AG09309 (cell line): ENCODE measurements at regions not wholly inside any gene's neighbourhood (a gene's known extent, or its start where the extent isn't known, plus 50 kb on each side); places are given as distances from the start of the nearest gene placed in this dataset.

ENCODE experiments used
- DNase-seq: peaks from one replicate; pipeline ENCODE4 v3.0.0-alpha.2; 2010; ENCODE audit warnings: low read depth
- H3K4me3 ChIP-seq: 2 replicates; pipeline ENCODE4 v1.5.1; 2011; ENCODE audit warnings: mild to moderate bottlenecking, low read depth, low read length, moderate library complexity; ENCODE audit not compliant: control insufficient read depth
- CTCF ChIP-seq: IDR thresholded peaks from 2 replicates; pipeline ENCODE4 v1.5.1; 2011; ENCODE audit warnings: mild to moderate bottlenecking, low read depth, low read length, inconsistent platforms; ENCODE audit not compliant: insufficient read depth, control insufficient read depth; ENCODE audit errors: missing control alignments

DNA sequence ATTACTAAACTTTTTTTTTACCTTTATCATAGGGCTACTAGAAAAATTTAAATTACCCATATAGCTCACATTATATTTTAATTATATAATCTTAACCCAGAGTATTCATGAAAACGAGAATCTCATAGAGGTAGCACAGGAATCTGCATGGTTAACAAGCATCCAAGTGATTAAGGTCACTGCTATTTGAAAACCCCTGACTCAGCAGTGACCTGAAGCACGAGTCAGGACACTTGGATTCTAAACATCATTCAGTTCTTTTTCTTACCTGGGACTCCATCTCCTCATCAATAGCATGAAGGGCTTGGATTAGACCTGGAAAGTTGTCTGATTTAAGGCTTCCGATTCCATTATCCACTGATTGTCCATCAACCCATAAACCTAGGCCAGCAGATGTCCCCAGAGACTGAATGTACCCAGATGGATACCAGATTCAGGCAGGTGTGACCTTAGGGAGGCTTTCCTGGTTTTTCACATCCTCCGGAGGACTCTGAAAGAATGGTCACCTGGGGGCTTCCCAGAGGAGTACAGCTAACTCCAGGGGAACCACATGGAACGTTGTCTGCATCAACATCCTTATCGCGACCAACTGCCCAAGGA, 174.3 kb downstream of the SETD4 start:
- TF ChIP-seq CTCF = no peak
- DNase-seq = no peak
- H3K4me3 ChIP-seq = no peak overlapping the region

DNA sequence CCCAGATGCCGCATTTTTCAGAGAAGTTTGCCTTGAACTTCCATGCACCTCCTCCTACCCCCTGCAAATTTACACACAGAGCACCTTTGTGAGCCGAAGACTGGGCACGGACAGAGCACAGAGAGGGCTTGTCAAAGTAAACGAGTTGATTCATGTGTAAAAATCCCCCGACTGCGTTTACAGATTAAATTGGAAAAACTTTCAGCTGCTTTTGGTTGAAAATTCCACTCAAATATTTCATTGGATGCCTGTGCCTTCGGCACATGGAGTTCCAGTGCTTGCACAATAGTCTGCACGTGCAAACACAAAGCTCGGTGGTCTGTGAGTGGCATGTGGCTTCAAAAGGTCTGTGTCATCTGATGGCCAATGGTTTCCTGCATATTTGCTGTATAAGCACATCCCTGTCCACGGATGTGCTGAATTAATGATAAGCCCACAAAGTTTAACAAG, 177.5 kb downstream of the SETD4 start:
- DNase-seq = peak; percentile 3
- no peak for TF ChIP-seq CTCF
- H3K4me3 ChIP-seq = no peak overlapping the region

DNA sequence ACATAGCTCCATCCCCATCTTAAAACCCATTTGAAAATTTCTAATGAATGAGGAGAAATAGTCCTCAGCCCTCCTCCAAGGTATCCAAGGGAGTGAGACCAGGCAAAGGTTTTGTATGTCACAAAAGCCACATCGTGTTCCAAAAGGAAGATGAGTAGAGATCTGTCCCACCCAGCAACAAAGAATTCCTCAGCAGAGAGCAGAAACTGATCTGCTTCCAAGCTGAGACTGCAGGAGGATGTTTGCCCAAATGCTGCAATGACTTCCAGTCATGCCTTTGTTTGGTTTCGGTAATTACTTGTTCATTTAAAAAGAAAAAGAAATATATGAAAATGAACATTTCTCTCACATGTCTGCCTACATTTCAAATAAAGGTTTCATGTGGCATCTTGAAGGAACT, 186.9 kb downstream of the SETD4 start:
- no peak for DNase-seq
- H3K4me3 ChIP-seq = no peak overlapping the region
- no peak for TF ChIP-seq CTCF

DNA sequence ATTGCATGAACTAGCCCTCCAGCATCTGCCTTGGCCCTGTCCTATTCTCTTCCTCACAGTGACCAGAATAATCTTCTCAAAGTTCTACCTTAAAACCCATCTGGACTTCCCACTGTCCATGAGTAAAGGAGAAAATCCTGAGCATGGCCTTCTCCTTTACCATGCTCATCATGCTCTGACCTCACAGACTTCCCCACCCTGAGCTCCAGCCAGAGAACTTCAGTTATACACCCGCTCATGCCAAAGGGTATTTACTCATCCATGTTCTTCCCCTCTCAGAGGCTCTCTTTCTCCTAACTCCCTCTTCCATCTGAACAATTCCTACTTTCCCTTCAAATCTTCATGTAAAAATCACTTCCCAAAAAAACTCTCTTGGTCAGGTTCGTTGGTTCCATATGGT, 188.4 kb downstream of the SETD4 start:
- no peak for TF ChIP-seq CTCF
- no peak overlapping the region for H3K4me3 ChIP-seq
- no peak for DNase-seq

DNA sequence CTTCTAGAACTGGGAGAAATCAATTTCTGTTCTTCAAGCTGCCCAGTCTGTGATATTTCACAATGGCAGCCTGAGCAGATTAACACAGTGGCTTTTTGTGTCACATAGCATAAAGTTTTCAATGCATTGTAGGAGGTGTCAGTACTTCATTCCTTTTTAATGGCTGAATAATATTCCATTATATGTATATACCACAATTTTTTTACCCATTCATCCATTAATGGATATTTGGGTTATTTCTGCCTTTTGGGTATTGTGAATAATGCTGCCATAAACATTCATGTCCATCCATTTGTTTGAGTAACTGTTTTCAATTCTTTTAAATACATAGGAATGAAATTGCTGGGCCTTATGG, 191.5 kb downstream of the SETD4 start:
- DNase-seq = no peak
- no peak for TF ChIP-seq CTCF
- no peak overlapping the region for H3K4me3 ChIP-seq

GRCh38 chr21:35868005-35868868, 192.1 kb downstream of the SETD4 start:
- no peak for DNase-seq
- TF ChIP-seq CTCF = no peak
- H3K4me3 ChIP-seq = no peak overlapping the region
